HL-60 (cell line): ENCODE measurements at regions not wholly inside any gene's neighbourhood (a gene's known extent, or its start where the extent isn't known, plus 50 kb on each side); places are given as distances from the start of the nearest gene placed in this dataset.

Source experiments
- DNase-seq, 2 experiments: peaks; one replicate each; pipeline ENCODE4 v3.0.0-alpha.2; 2010 to 2020; ENCODE audit warnings: low read depth in 1 of 2, low spot score in 1 of 2
- H3K27ac ChIP-seq: fragments of 250-450 bp; sonication (Bioruptor Pico); replicated peaks from 2 replicates; pipeline ENCODE4 v1.5.1; 2020; ENCODE audit warnings: mild to moderate bottlenecking, moderate library complexity
- H3K27me3 ChIP-seq: fragments of 250-450 bp; sonication (Bioruptor Pico); 2 replicates; pipeline ENCODE4 v1.5.1; 2021; ENCODE audit warnings: mild to moderate bottlenecking, moderate library complexity; ENCODE audit not compliant: insufficient read depth, poor library complexity, severe bottlenecking
- H3K4me3 ChIP-seq: replicated peaks from 2 replicates; pipeline ENCODE4 v1.5.1; 2011; ENCODE audit warnings: mild to moderate bottlenecking, control low read depth, low read length; ENCODE audit not compliant: insufficient read depth
- GABPA ChIP-seq: IDR thresholded peaks from 2 replicates; pipeline ENCODE4 v1.6.1; 2012; ENCODE audit warnings: low read depth
- POLR2AphosphoS5 ChIP-seq: IDR thresholded peaks from 2 replicates; pipeline ENCODE4 v1.6.1; 2012; ENCODE audit warnings: low read depth
- SPI1 ChIP-seq: IDR thresholded peaks from 2 replicates; pipeline ENCODE4 v1.6.1; 2012; ENCODE audit warnings: low read depth, mild to moderate bottlenecking, borderline replicate concordance
- TF ChIP-seq, protein P1 (sequence below): IDR thresholded peaks from one replicate; pipeline ENCODE4 v1.5.1; 2011; ENCODE audit warnings: low read length, control low read depth, inconsistent platforms; ENCODE audit not compliant: insufficient read depth
- TF ChIP-seq, protein P2 (sequence below): IDR thresholded peaks from 2 replicates; pipeline ENCODE4 v1.6.1; 2012; ENCODE audit warnings: low read depth; ENCODE audit not compliant: insufficient replicate concordance

DNA sequence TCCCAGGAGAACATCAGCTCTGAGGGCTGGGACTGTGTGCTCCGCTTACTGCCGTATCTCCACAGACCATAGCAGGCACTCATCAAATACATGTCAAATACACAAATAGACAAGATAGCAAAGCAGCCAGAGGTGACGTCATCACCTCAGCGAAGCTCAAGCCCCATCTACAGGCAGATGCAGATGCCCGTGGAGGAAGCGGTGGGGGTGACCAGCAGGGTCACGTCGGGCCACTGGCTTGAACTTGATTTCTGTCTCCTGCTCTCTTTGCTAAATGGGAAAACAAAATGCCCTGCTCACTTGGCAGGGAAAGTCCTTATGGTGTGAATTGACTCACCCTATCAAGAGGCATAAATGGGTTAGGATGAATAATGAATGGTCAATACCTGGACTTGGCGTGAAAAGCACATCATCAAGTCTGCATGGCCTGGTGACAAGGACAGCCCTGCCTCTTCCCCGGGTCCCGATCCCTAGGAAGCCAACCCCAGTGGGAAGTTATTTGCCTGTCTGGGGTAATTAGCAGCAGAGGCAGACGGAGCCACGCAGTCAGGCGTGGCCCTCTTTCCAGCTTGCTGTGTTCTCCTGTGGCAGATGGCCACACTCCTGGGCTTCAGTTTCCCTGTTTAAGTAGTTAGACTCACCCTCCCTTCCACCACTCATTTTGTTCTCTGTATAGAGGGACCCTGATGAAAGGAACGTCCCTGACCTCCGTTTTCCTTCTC is 536.0 kb downstream of the NPHP4 start:
- no peak for DNase-seq
- no peak overlapping the region for H3K4me3 ChIP-seq
- H3K27me3 ChIP-seq, result no peaks in the 10 kb centered on the region
- TF ChIP-seq GABPA, result no peak
- TF ChIP-seq, protein P1, sequence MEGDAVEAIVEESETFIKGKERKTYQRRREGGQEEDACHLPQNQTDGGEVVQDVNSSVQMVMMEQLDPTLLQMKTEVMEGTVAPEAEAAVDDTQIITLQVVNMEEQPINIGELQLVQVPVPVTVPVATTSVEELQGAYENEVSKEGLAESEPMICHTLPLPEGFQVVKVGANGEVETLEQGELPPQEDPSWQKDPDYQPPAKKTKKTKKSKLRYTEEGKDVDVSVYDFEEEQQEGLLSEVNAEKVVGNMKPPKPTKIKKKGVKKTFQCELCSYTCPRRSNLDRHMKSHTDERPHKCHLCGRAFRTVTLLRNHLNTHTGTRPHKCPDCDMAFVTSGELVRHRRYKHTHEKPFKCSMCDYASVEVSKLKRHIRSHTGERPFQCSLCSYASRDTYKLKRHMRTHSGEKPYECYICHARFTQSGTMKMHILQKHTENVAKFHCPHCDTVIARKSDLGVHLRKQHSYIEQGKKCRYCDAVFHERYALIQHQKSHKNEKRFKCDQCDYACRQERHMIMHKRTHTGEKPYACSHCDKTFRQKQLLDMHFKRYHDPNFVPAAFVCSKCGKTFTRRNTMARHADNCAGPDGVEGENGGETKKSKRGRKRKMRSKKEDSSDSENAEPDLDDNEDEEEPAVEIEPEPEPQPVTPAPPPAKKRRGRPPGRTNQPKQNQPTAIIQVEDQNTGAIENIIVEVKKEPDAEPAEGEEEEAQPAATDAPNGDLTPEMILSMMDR, result no peak
- no peak for TF ChIP-seq POLR2AphosphoS5
- TF ChIP-seq, protein P2, sequence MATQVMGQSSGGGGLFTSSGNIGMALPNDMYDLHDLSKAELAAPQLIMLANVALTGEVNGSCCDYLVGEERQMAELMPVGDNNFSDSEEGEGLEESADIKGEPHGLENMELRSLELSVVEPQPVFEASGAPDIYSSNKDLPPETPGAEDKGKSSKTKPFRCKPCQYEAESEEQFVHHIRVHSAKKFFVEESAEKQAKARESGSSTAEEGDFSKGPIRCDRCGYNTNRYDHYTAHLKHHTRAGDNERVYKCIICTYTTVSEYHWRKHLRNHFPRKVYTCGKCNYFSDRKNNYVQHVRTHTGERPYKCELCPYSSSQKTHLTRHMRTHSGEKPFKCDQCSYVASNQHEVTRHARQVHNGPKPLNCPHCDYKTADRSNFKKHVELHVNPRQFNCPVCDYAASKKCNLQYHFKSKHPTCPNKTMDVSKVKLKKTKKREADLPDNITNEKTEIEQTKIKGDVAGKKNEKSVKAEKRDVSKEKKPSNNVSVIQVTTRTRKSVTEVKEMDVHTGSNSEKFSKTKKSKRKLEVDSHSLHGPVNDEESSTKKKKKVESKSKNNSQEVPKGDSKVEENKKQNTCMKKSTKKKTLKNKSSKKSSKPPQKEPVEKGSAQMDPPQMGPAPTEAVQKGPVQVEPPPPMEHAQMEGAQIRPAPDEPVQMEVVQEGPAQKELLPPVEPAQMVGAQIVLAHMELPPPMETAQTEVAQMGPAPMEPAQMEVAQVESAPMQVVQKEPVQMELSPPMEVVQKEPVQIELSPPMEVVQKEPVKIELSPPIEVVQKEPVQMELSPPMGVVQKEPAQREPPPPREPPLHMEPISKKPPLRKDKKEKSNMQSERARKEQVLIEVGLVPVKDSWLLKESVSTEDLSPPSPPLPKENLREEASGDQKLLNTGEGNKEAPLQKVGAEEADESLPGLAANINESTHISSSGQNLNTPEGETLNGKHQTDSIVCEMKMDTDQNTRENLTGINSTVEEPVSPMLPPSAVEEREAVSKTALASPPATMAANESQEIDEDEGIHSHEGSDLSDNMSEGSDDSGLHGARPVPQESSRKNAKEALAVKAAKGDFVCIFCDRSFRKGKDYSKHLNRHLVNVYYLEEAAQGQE, result no peak
- TF ChIP-seq SPI1, result no peak
- no peak overlapping the region for H3K27ac ChIP-seq

DNA sequence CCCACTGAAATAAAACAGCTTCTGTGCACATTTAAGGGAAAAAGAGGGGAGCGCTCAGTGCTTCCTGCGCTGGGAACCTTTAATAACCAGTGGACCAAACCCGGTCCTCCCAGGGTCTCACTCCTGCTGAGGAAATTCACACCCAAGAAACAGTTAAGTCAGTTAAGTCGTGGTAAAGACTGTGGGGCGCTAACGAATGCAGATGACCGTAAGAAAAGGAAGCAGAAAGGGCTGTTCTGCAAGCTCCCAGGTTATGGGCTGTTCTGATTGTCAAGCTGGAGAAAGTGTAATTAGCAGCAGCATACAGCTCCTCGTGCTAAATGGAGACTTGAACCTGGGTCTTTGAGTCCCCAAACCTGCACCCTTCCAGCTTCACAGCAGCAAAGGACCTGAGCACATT is 536.6 kb downstream of the NPHP4 start:
- no peak for TF ChIP-seq SPI1
- no peak for TF ChIP-seq GABPA
- no peak for TF ChIP-seq POLR2AphosphoS5
- TF ChIP-seq, protein P2, result no peak
- TF ChIP-seq, protein P1, result no peak
- H3K4me3 ChIP-seq, result no peak overlapping the region
- no peak overlapping the region for H3K27ac ChIP-seq
- no peaks in the 10 kb centered on the region for H3K27me3 ChIP-seq
- no peak for DNase-seq

DNA sequence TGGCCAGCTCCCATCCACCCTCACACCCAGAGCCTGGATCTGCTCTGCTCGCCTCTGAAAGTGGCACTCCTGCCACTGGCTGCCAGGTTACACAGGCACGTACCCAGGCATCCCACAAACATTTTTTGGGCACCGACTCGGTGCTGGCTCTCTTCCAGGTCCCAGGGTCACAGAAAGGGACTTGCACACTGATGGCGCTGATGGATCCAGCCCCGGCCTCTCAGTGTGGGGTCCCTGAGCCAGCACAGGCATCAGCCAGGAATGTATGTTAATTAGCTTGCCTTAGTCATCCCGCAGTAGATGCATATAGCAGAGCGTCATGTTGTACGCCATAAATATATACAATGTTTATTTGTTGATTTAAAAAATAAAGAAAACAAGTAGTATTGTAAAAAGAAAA is 537.2 kb downstream of the NPHP4 start:
- DNase-seq, result no peak
- Histone ChIP-seq H3K27me3 (no peaks in the 10 kb centered on the region), H3K4me3 (no peak overlapping the region), H3K27ac (no peak overlapping the region)
- TF ChIP-seq, protein P1, result no peak
- TF ChIP-seq POLR2AphosphoS5, result no peak
- TF ChIP-seq SPI1, result no peak
- no peak for TF ChIP-seq GABPA
- TF ChIP-seq, protein P2, result no peak
